ENCODE measurements at regions not wholly inside any gene's neighbourhood (a gene's known extent, or its start where the extent isn't known, plus 50 kb on each side); places are given as distances from the start of the nearest gene placed in this dataset.

DNA sequence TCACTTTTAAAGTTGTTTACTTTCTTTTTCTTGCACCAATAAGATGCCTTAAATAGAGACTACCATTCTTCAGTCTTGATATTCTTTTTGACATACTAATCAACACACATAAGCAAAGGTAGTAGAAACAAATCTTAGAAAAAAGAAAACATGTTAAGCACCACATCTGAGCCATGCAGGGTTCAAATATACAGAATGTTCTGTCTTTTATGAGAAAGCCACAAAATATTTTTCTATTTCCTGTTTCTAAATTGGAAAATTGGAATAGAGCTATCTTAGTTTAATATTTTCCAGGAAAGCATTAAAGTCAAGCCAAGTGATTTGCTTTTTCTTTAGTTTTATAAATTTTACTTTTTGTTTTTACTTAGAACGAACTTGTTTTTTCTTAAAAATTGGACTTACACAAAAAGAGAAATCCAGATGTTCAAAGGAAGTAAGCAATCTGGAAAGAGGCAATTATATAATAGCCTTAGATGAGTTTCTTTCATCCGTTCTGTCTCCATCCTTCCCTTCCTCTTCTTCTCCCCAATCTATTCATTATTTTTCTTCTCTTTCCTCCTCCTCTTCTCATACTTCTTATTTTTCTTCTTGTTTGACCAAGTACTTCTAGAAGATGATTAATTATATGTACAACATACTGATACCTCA is 731.7 kb downstream of the SQOR start:
- no peak for DNase-seq (ENCODE audit: low read depth in 4 of 4, low spot score in 2 of 4)

DNA sequence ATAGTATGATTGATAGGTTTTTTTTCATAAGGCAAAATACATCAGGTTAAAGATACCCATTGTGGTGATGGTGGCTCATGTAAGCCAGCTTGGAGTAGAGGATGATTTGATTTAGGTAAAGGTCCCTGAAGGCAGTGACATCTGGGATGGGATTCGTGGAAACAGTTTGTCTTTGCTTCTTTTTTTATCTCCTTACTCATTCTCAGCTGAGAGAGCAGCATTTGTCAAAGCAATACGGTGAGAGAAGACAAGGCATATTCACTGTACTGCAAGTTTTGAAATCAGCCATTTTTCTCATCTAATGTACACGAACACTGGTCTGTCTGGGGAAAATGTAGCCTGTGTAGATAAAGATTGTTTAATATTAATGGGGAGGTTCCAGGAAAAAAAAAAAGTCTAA is 749.1 kb downstream of the SQOR start:
- DNase-seq (ENCODE audit: low read depth in 4 of 4, low spot score in 2 of 4), result no peak

DNA sequence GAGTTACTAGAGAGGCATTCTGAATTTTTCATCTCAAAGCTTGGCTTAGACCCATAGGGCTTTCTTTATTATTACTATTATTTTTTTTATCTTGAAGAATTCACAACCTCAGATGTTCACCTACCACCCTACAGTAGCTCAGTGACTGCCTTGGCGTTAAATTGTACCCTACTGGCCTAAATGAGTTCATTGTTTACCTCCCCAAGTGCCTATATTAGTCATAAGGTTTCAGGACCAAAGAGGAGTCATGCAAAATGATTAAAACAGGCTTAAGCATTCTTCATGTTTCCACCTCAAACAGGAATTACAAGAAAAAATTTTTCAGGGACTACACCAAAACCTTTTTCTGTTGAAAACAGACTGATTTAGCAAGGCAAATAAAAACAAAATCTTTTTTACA is 751.5 kb downstream of the SQOR start:
- no peak for DNase-seq (ENCODE audit: low read depth in 4 of 4, low spot score in 2 of 4)

DNA sequence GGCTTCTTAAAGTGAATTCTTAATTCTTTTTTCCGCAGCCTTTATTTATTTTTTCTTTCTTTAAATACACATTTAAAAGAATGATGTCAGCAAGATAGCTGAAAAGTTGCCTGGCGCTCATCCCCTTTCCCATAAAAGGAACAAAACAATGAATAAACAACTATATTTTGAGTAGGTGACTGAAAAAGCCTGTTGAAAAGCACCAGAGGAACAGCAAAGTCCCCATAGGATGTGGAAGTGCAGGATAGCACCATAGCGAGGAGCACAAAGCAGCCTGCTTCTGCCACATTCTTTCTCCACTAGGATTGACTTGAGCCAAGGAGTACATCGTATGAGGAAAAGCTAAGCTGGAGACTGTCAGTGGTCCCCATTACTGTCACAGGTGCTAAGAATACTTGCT is 754.9 kb downstream of the SQOR start:
- no peak for DNase-seq (ENCODE audit: low read depth in 4 of 4, low spot score in 2 of 4)

DNA sequence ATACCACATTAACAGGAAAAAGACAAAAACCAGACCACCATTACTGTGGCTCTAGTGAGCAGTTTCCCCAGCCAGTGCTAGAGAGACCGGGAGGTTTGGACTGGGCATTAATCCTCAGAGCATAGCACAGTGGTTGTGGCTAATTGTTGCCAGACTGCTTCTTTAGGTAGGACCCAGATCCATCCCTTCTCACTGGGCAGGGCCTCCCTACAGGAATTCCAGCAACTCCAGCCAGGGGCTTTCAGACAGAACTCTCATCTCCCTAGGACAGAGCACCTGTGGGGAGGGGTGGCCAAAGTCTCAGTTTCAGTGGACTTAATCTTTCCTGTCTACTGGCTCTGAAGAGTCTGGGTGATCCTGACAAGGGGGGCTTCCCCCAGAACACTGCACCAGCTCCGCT is 759.6 kb downstream of the SQOR start:
- DNase-seq (ENCODE audit: low read depth in 4 of 4, low spot score in 2 of 4), result no peak

DNA sequence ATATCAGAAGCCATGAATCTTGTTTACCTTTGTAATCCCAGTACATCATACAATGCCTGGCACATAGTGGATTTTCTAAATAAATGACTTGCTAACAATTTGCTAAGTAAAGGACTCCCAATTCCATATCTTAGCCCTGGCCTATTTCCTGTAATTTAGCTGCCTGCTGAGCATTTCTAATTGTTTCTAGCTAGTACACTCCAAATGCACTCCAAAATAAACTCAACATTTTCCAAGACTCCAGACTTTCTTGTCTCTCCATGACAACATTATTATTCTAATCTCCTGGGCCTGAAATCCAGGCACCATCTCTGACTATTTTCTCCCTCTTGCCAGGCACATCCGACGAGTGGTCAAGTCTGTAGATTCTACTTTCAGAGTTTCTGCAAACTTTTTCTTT is 773.5 kb downstream of the SQOR start:
- DNase-seq (ENCODE audit: low read depth in 4 of 4, low spot score in 2 of 4), result no peak

DNA sequence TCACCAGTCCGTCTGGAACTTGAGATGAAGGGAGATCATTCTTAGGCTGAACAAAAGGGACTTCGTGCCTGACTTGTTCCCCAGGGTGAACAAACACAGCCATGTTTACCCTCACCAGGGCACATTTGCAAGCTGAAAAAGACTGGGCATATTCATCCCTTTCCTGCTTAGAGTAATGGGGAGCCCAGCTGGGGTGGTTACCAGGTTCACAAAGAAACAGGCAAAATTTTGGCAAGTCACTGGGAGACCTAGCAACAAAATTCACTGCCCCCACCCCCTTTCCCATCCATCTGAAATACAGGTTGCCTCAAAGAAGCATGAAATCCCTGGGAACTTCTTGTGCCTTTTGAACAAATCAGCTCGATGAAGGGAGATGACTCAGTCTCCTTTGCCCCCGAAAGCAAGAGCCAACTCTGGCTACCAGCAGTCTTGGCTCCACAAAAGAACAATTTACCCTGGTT is 775.0 kb downstream of the SQOR start:
- DNase-seq (ENCODE audit: low read depth in 4 of 4, low spot score in 2 of 4), result no peak

DNA sequence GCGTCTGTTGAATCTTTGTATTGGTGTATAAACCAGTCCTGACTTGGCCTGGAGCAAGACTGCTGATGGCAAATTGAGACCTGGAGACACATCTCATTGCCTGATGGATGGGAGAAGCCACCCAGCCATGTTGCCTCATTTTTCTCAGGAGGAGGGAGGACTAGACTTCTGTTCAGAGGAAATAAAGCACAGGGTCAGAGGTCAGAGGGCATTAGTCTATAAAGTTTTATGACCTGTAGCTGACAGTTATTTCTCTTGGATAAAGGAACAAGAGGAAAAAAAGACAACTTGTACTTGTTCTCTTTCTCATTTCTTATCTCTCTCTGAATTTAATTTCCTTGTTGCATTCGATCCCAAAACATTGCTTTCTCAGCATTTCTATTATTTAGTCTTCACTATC is 775.9 kb downstream of the SQOR start:
- peak; percentile 58 to 80 (median 74) for DNase-seq (ENCODE audit: low read depth in 4 of 4, low spot score in 2 of 4)

DNA sequence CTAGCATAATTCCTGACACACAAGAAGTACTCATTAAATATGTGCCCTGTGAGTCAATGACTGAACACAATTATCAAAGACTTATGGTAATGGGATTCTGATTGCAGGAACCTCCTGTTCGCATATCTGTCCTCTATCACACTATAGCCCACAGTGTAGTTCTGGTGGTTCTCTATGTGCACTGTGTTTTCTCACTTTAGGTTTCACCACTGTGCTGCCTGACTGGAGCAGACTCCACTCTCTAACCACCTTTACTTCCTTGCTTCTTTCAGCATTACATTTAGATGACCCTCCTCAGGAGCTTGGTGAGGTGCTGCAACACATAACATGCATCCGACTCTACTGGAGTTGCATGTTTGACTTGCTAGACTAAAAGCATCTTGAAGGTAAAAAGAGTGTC is 777.1 kb downstream of the SQOR start:
- no peak for DNase-seq (ENCODE audit: low read depth in 4 of 4, low spot score in 2 of 4)

DNA sequence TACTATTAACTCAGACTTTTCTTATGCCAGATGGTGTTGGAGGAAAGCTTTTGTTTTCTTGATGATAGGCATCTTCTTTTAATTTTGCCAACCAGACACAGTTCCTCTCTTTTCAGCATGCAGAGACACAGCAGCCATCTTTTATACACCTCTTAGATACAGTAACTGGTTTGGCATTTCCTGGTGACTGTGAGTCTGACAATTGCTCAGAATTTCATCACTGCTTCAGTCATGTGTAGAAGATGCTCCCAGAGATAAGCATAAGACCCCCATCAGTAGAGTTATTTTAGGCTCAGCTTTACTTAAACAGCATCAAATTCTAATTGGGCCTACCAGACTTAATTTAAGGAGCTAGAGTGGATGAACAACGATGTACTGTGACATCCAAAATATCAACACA is 779.0 kb downstream of the SQOR start:
- DNase-seq (ENCODE audit: low read depth in 4 of 4, low spot score in 2 of 4), result no peak

DNA sequence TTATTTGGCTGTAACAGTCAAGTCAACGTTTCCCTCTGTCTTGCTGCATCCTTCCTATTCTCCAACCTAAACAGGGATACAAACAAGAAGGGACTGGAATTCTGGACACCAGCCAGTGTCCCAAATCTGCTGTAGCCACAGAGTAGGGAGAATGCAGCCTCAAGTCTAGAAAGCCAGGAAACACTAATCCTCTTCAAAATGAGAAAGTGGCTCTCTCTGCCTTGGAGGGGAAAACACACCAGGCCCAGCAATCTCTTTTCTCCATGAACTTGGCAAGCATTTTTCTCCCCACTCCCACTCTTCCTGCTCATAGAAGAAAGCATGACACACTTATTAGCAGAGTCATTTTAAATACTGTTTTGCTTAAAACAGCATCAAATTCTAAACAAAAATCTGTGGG is 781.7 kb downstream of the SQOR start:
- no peak for DNase-seq (ENCODE audit: low read depth in 4 of 4, low spot score in 2 of 4)

DNA sequence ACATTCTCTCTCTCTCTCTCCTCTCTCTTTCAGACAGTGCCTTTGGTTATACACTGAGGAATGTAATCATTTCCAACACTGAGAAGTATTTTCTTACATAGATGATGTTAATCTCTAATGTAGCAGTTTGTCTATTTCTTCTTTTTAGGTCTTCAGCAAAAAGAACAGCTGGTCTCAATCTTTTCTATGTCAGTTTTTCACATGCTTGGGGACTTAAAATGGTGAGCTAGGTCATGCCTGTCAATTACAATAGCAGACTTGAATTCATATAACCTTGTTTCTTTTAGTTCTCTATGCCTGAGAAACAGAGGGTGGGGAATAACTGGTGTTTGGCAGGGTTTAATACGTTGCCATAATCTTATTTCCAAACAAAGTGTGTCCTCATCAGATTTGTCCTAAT is 786.2 kb downstream of the SQOR start:
- no peak for DNase-seq (ENCODE audit: low read depth in 4 of 4, low spot score in 2 of 4)

DNA sequence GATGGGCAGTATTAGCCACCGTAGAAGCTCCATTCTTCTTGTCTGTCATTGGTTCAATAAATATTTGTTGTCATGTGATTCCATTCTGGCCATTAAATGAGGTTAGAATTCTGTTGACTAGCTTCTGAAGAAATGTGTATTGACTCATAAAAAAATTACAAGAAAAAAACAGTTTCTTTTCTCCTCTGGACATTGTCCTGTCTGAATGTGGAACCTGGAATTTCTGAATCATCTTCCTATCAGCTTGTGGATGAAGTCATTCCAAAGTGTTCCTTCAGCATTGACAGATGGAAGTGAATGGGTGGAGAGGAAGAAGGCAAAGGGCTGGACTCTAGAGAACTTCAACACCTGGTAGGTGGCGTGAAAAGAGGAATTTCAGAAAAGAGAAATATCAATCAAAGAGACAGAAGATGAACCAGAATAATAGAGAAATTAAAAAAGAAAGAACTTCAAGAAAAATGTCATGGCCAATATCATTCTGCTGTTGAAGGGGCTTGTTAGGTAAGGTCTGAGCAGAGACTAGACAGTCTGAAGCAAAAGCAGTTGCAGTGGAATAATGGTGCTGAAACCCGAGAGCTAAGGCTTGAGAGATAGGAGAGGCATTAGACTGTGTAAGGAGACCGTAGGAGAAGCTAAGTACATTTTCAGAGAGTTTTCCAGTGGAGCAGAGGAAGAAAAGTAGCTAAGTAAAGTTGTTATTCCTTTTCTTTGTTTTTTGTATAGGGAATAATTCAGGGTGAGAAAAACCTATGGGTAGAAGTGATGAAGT is 806.6 kb downstream of the SQOR start:
- no peak for DNase-seq (ENCODE audit: low read depth in 4 of 4, low spot score in 2 of 4)

DNA sequence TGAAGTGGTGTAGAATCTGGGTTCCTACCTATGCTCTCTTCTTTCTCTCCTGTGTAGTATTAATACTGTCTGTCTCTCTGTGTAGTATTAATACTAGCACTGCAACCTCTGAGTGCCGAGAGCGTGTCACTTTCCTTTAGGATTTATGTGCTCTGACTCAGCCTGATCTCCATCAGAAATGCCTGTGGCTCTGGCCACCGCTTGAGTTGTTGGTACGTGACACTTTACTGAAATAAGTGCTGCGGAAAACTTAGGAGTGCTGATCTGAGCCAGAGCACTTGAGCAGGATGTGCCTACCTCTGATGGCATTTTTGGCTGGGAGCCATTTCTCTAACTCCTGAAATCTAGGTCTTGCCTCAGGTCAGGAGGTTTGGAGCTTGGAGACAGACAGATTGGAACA is 807.4 kb downstream of the SQOR start:
- DNase-seq (ENCODE audit: low read depth in 4 of 4, low spot score in 2 of 4), result no peak

DNA sequence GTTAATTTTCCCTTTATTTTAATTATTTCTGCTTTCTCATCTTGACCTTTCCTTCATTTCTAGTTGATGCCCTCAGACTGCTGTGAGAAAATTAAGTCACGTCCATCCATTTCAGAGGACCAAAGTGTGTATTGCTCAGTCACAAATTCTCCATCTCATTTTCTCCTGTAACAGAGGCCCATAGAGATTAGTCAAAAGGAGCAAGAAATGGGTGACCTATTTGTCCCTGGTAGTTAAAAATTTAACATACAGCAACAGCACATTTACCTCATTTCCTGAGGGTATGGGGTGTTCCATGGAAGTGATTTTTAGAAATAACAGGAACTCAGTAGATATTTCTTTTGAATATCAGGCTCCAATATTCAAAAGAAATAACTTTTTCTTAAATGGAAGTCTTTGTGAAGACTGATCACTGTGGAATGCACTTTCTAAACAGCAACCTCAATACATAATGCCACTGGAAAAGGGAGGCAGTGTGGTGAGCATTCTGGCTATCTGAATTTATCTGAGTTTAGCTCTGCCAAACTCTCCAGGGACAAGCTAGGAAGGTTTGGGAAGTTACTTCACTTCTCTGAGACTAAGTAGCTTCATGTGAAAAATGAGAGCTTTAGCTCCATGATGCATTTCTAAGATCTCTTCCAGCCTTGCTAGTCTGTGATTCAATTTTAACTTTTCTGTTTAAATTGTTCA is 808.2 kb downstream of the SQOR start:
- no peak for DNase-seq (ENCODE audit: low read depth in 4 of 4, low spot score in 2 of 4)

DNA sequence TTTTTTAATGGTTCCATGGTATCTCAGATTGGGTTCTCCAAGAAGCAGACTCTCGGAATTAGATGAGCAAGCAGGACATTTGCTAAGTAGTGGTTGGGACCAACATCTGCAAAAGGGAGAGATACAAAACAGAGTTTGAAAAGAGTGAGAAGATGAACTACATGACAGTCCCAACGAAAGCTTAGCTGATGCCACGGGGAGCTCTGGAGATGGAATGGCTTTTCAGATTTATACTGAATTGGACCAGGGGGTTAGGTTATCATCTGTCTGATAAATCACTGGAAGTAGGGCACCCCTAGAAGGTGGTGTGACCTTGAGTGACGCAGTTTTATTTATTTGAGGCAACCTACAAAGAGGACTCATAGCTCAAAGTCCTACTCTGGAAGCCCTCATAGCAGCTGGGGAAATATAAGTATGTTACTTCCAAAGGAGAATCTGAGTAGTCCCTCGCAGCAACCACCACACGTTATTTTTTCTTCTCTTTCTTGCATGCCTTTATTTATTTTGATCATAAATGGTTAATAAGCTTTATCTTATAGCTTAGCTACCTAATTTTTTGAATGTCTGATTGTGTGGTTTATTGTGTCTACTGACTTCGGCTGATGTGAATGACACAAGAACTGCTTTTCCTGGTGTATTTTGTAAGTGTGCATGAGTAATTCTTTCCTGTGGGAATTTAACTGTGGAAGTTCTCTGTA is 815.4 kb downstream of the SQOR start:
- no peak for DNase-seq (ENCODE audit: low read depth in 4 of 4, low spot score in 2 of 4)

DNA sequence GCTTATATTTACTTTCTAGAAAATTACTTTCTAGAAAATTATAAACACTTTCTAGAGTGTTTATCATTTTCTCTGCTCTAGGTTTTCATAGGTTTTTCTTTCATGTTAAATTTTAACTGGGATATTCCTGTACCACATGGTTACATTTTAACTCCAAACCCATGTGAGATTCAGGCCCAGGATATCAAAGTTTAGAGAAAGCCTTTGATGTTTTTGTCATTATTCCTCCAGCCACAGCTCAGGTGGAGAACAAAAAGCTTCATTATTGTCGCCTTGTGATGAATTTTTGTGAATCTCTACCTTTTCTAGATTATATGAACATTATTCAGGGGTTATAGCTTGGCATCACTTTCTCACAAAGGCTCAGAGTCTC is 816.0 kb downstream of the SQOR start:
- DNase-seq (ENCODE audit: low read depth in 4 of 4, low spot score in 2 of 4), result no peak

DNA sequence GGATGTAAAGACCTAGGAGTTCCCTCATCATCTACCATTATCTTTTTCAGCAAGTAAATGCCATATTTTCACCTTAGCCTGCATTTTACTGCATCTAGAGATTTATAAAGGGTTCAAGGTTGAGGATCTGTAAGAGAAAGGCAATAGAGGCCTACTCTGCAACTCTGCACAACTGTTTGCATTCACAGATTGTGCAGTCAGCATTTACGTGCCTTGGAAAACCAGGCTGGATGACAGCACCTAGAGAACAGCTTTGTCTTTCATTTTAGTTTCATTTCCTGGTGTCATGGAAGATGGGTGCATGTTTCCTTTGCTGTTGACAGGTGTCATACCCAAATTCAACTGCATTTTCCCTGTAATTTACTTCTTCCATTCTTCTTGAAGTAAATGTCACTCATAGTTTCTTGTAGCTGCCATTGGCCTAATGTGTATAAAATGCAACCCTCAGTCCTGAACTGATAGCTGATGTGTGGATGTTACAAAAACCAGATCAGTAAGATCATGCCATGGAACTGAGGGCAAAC is 817.5 kb downstream of the SQOR start:
- no peak for DNase-seq (ENCODE audit: low read depth in 4 of 4, low spot score in 2 of 4)

DNA sequence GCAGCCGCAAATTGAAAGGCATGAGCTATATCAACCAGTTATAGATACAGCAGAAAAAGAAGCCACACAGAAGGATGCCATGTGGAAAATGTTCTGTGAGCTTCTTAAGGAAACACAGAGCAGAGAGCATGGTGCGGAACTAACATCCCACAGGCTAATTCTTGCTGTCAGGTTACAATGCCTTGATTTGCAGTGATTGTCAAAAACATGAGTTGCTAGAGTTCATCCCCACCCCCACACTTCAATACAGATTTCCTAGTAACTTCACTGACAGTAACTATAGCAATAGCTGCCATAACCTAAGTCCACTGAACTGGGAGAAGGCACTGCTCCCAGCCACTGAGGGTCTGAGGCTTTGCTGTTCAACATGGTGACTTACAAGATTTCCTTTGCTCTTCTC is 821.6 kb downstream of the SQOR start:
- DNase-seq (ENCODE audit: low read depth in 4 of 4, low spot score in 2 of 4), result no peak

DNA sequence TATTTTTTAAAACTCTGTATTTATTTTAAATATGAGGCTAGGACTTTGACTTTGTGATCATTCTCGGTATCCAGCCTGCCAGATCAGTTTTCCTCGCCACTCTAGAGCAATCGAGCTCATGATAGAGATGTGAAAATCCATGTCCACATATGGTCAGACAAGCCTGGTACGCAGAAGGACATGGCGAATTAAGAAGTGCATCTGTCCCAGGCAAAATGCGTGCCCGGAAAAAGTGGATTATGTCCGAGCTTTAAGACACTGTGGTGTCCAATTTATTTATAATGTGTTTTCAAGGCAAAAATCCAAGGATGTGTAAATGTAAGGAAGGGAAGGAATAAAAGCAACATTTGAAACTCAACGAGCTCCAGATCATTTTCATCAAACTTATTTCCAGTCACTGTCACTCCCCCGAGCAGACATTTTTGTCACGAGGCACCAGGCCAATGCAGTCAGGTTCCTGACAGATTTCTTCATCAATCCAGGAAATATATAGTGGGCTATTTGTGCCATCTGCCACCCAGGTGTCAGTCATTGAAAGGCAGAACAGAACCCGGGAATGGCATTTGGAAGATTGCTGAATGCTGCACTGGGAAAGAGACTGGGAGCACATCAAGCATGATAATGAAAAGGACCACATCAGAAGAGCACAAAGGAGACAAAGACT is 825.7 kb downstream of the SQOR start:
- DNase-seq (ENCODE audit: low read depth in 4 of 4, low spot score in 2 of 4), result no peak

DNA sequence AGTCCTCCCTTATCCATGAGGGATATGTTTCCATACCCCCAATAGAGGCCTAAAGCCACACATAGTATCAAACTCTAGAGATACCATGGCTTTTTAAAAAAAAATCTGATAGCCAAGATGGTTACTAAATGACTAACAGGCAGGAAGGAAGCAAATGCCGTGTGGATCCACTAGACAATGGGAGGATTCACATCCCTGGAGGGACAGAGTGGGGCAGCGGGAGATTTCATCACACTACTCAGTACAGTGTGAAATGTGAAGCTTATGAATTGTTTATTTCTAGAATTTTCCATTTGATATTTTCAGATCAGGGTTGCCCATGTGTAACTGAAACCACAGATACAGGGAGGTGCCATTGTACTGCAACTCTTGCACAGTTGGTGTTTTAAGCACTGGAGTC is 826.6 kb downstream of the SQOR start:
- DNase-seq (ENCODE audit: low read depth in 4 of 4, low spot score in 2 of 4), result no peak
